ENCODE measurements at regions not wholly inside any gene's neighbourhood (a gene's known extent, or its start where the extent isn't known, plus 50 kb on each side); places are given as distances from the start of the nearest gene placed in this dataset.

- WGBS, 2 donors, result 93 to 96% methylated on average over 3 of the region's 3 CpGs
- ATAC-seq (ENCODE audit: low FRiP score in 2 of 2) (no peak), DNase-seq (no peak)
- H3K27ac ChIP-seq, result no peak overlapping the region
- no peaks in the 10 kb centered on the region for H3K36me3 ChIP-seq
- no peak for TF ChIP-seq CTCF (IDR thresholded peaks at IDR 0.05)
- no peak for TF ChIP-seq POLR2AphosphoS5 (IDR thresholded peaks at IDR 0.05)
- TF ChIP-seq EP300 (IDR thresholded peaks at IDR 0.05), result no peak
- TF ChIP-seq POLR2A (IDR thresholded peaks at IDR 0.05), result no peak
- H3K9me3 ChIP-seq, result no peaks in the 10 kb centered on the region
- H3K4me1 ChIP-seq, result peaks cover 5 to 20% (median 13%) of the 10 kb centered on the region in 4 donors
- H3K27me3 ChIP-seq, result no peaks in the 10 kb centered on the region
- no peak overlapping the region for H3K4me3 ChIP-seq
These were observed 211.2 kb upstream of the MARCKS start for GRCh38 chr6:113645986-113646385.

GRCh38 chr6:113646701-113647100, 210.4 kb upstream of the MARCKS start:
- 73 to 88% methylated on average over 4 of the region's 4 CpGs for WGBS, 2 donors
- TF ChIP-seq POLR2A (IDR thresholded peaks at IDR 0.05) (no peak), CTCF (IDR thresholded peaks at IDR 0.05) (no peak)
- DNase-seq (no peak), ATAC-seq (ENCODE audit: low FRiP score in 2 of 2) (no peak)
- Histone ChIP-seq H3K36me3 (no peaks in the 10 kb centered on the region), H3K4me1 (peaks cover 5 to 20% (median 13%) of the 10 kb centered on the region in 4 donors), H3K4me3 (no peak overlapping the region), H3K27ac (no peak overlapping the region), H3K9me3 (no peaks in the 10 kb centered on the region), H3K27me3 (no peaks in the 10 kb centered on the region)

GRCh38 chr6:113647143-113647889, 209.8 kb upstream of the MARCKS start:
- no peak for DNase-seq
- Histone ChIP-seq H3K4me1 (peaks cover 5 to 20% (median 12%) of the 10 kb centered on the region in 4 donors), H3K4me3 (no peak overlapping the region), H3K36me3 (no peaks in the 10 kb centered on the region), H3K27ac (no peak overlapping the region), H3K27me3 (no peaks in the 10 kb centered on the region), H3K9me3 (no peaks in the 10 kb centered on the region)
- no peak for TF ChIP-seq CTCF (IDR thresholded peaks at IDR 0.05)
- no peak for TF ChIP-seq POLR2AphosphoS5 (IDR thresholded peaks at IDR 0.05)
- TF ChIP-seq POLR2A (IDR thresholded peaks at IDR 0.05), result no peak
- TF ChIP-seq EP300 (IDR thresholded peaks at IDR 0.05), result no peak
- ATAC-seq (ENCODE audit: low FRiP score in 2 of 2), result no peak
- WGBS, 2 donors, result 86 to 90% methylated on average over 4 of the region's 4 CpGs

GRCh38 chr6:113648698-113649097, 208.4 kb upstream of the MARCKS start:
- 85 to 86% methylated on average over 1 of the region's 1 CpG for WGBS, 2 donors
- Histone ChIP-seq H3K27ac (peak overlapping the region in 1 of 4 donors; percentile 33), H3K9me3 (no peaks in the 10 kb centered on the region), H3K4me3 (peak overlapping the region in 1 of 4 donors; percentile 15), H3K36me3 (no peaks in the 10 kb centered on the region), H3K27me3 (no peaks in the 10 kb centered on the region), H3K4me1 (peaks cover 0 to 7% (median 6%) of the 10 kb centered on the region in 4 donors)
- DNase-seq (no peak), ATAC-seq (ENCODE audit: low FRiP score in 2 of 2) (no peak)
- TF ChIP-seq EP300 (IDR thresholded peaks at IDR 0.05), result no peak

GRCh38 chr6:113649276-113649675, 207.9 kb upstream of the MARCKS start:
- peak; percentile 37 to 69 for ATAC-seq (ENCODE audit: low FRiP score in 2 of 2)
- Histone ChIP-seq H3K9me3 (no peaks in the 10 kb centered on the region), H3K27me3 (no peaks in the 10 kb centered on the region), H3K4me1 (peaks cover 0 to 11% (median 7%) of the 10 kb centered on the region in 4 donors), H3K27ac (peak overlapping the region in 2 of 4 donors; percentile 5 to 33), H3K36me3 (no peaks in the 10 kb centered on the region), H3K4me3 (peak overlapping the region in 1 of 4 donors; percentile 15)
- no peak for TF ChIP-seq POLR2A (IDR thresholded peaks at IDR 0.05)
- TF ChIP-seq POLR2AphosphoS5 (IDR thresholded peaks at IDR 0.05), result no peak
- no peak for TF ChIP-seq EP300 (IDR thresholded peaks at IDR 0.05)
- no peak for TF ChIP-seq CTCF (IDR thresholded peaks at IDR 0.05)
- peak in 1 of 2 donors; percentile 53 for DNase-seq
- WGBS, 2 donors, result 27 to 43% methylated on average over 6 of the region's 6 CpGs
